GM19467 (cell line): ENCODE measurements at regions not wholly inside any gene's neighbourhood (a gene's known extent, or its start where the extent isn't known, plus 50 kb on each side); places are given as distances from the start of the nearest gene placed in this dataset.

Experiments used
- ATAC-seq: cut with Tn5 transposase; IDR thresholded peaks from one replicate; pipeline ENCODE4 v1.9.1; 2021; ENCODE audit warnings: mild to moderate bottlenecking, moderate library complexity; ENCODE audit not compliant: unreplicated experiment

DNA sequence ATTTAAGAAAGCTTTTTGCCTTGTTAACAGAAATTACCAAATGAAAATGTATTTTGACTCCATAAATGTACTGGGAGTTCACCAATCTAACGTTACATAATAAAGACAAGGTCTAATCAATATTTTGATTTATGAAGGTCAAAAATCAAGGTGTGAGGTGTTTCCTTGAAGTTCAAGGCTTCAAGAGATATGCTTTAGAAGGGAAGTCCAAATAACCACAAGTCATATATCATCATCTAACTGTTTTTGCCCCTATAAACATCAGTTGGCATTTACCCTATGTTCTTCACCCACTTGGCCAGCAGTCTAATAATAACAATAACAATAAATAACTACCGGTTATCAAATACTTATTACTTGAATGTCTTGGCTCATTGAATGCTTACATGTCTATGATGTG, 196.1 kb upstream of the ID2 start:
- ATAC-seq = no peak

- no peak for ATAC-seq
Measured at GRCh38 chr2:8486141-8486540, 195.7 kb upstream of the ID2 start.

- ATAC-seq = peak; percentile 19
Measured at GRCh38 chr2:8487461-8487932, 194.4 kb upstream of the ID2 start.

DNA sequence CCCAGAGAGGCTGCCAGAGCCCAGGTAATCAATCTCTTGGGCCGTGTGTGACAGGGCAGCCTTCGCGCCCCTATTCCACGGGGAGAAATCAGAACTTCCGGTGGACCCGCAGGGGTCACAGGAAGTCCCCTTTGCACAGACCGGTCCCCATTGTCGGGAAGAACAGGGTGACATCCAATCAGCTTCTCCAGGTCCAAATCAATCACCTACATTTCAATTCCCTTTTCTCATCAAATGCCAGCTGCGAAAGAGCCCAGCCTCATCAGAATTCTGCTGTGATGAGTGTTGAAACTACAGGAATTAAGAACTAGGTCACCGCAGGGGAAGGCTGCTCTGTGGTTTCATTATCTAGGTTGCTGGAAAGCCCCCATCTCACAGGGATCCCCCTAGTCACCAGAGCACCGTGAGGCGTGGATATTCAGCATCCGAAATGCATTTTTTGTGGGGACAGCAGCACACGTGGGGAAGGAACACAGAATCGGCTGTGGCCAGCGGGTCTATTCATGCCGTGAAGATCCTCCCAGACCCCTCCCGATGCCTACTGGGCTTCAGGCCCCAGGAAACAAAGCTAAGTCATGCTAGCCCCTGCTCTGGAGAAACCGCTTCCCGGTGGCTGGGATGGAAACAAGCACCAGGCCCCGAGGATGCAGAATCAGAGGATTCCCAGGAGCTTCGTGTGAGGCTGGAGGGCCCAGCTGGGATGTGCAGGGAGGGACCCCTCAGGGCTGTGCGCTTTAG, 193.7 kb upstream of the ID2 start:
- peak; percentile 67 for ATAC-seq

DNA sequence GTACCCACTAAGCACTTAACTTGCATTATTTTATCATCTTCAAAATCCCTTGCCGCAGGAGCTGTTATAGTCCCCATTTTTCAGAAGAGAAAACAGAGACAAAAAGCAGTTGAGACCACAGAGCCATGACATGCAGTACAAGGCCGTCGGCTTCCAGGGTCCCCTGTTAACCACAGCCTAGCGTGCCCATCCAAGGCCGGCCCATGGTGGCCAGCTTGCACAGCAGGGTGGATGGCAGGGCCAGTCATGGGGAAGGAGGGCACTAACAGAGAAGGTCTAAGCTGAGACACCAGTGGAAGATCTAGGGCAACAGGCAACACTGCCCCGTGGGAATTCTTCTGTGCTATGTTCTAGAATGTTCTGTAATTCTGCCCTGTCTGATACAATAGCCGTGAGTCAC, 192.6 kb upstream of the ID2 start:
- no peak for ATAC-seq

GRCh38 chr2:8489751-8490150, 192.1 kb upstream of the ID2 start:
- ATAC-seq = no peak

DNA sequence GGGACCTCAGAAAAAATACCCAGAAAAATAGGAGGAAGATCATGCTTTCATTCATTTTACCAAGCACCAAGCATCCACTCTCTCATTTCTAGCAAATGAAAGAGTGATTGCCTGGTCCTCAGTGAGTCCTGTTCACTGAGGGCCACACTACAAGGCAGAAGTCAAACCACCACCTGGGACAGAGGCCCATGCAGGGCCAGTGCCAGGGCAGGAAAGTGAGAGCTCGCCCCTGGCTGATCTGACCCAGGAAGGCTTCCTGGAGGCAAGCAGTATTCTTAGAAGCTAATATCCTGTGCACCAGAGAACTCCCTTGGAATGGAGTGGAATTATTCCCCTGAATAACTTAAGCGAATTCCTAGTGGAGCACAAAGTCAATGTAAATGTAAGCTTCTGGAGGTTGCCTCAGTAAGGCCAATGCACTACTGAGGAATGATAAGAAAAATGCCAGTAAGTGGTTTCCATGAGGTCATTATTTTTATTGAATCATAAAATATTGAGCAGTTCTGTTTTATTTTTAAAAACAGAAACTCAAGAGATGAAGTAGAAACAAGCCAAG, 191.6 kb upstream of the ID2 start:
- ATAC-seq = no peak

DNA sequence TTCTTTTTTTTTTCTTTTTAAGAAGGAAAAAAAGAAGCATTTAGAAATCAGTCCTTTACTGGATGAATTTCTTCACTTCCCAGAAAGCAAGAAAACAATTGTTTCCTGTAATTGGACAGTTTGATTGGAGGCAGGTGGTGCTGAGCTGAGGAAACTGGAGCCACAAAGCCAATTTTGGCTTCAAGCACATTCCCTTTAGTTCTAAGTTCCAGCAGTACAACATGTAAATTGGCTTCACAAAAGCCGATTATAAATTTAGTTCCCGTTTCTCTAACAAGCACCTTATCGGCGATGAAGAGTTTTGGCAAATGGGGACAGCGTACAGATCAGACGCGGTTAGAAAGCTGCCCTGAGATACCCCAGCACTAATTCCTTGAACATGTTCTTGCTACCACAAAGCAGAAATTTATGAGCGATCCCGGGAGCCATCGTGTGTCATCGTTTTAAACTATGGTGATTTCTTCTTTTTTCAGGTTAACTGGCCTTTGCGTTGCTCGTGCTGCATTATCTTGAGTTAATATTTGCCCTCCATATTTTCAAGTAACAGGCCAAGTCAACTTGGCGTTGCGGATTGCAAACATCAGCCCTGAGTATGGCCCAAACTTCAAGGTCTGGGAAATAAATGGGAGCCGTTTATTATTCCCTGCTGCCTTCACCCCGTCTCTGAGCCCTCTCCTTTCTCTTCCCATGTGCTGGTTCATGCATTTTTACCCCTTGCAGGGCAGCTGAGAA, 190.4 kb upstream of the ID2 start:
- ATAC-seq = no peak

DNA sequence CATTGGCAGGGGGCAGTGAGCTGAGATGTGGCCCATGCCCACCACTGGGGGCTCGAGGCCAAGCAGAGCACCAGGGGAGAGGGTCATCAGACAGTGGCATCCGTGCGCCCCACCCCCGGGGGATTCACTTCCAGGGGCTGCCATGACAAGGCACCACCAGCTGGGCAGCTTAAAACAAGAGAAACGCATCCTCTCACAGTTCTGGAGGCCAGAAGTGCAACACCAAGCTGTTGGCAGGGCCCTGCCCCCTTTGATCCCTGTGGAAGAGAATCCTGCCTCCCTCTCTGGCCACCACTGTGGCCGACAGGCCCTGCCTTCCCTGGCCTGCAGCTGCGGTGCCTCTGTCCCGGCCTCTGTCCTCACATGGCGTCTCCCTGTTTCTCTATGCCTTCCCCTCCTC, 187.7 kb upstream of the ID2 start:
- no peak for ATAC-seq

- no peak for ATAC-seq
Measured at GRCh38 chr2:8494589-8494988, 187.3 kb upstream of the ID2 start.

GRCh38 chr2:8495189-8495989, 186.5 kb upstream of the ID2 start:
- ATAC-seq = no peak

GRCh38 chr2:8496079-8496478, 185.8 kb upstream of the ID2 start:
- ATAC-seq = no peak

GRCh38 chr2:8496617-8497016, 185.2 kb upstream of the ID2 start:
- ATAC-seq = no peak

- no peak for ATAC-seq
Measured at GRCh38 chr2:8498994-8499393, 182.9 kb upstream of the ID2 start.

DNA sequence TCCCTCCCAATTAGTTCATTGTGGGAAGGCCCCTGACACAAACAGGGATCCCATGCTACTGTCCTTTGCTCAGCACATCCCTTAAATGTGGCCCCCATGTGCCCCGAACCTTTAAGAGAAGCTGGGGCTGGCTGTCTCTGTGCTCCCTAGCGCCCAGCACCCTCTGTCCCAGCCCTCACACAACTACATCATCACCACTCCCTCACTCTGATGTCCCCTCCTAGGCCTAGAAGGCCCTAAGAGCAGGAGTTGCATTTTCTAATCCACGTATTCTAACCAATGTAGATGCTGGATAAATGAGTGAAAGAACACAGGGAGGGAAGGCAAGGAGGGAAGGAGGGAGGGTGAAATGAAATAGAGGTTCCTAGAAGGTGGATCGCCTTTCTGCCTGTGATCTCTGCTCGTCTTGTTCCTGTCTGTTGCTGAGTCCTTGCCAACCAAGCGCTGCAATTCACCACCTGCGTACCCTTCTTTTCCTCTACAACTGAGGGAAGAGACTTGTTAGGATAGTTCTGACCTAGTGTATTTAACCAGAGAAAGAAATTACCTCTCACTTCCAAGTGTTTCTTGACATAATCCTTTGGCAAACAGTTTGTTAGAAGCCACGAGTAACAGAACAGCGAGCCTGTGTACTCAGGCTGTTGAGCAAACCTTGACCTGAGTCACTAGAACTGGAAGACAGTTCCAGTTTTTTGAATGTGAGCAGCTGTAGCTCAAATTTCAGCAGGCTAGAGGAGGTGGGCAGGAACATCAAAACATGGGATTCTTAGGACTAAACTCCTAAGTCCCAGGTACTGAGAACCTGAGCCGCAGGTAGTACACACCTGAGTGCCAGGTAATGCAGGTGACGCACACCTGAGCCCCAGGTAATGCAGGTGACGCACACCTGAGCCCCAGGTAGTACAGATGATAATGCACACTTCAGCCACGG, 181.5 kb upstream of the ID2 start:
- ATAC-seq = no peak

DNA sequence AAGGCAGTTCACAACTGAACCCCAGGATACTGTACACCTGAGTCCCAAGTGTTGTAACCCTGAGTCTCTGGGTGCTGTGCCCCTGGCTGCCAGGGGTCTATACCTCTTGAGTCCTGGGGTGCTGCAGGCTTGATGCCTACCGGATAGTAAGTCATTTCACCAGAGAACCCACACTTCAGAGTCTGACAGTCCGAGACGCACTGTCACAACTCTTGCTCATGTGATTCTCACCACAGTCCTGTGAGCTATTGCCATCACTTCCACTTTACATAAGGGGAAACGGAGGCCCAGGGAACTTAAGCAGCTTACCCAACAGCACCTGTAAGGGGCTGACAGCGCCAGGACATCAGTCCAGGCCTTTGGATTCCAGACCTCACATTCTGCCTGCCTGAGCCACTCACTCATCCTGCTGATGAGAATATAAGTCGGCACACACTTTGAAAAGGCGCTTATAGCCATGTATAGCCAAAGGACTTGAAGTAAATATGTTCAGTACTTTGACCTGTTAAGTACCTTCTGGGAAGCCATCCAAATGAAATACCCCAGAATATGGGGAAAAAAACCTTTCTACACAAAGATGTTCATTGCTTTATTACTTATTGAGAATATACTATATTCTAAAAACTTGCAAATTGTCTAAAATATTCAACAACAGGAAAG, 180.7 kb upstream of the ID2 start:
- no peak for ATAC-seq

GRCh38 chr2:8502316-8502715, 179.5 kb upstream of the ID2 start:
- ATAC-seq = no peak

GRCh38 chr2:8505311-8505920, 176.4 kb upstream of the ID2 start:
- ATAC-seq = no peak

DNA sequence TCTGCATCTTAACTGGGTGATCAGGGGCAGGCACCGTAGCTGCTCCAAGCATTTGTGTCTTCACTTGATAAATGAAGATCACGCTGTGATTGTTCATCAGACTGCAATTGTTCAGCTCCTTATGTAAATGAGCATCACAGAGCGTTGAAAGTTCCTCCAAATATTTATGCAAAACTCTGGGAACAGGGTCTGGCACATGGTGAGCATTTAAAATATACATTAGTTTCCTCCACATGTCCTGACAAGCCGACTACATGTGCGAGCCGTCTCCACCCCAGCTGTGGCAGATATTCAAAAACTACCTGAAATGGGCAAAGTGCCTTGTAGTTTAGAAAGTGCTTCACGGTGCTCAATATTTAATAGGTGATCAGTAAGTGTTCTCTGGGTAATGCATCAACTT, 175.1 kb upstream of the ID2 start:
- no peak for ATAC-seq
